Smooth muscle cell (in vitro differentiated cells): ENCODE measurements at regions not wholly inside any gene's neighbourhood (a gene's known extent, or its start where the extent isn't known, plus 50 kb on each side); places are given as distances from the start of the nearest gene placed in this dataset.

Experiments
- DNase-seq: peaks from one replicate; lab custom pipeline; 2025; ENCODE audit not compliant: unreplicated experiment; lab: John Stamatoyannopoulos, UW
- H2AFZ ChIP-seq: fragments of 200-600 bp; sonication (generic); 2 replicates; pipeline ENCODE4 v1.6.0; 2016; ENCODE audit warnings: antibody characterized with exemption, low read depth, mild to moderate bottlenecking
- H3F3A ChIP-seq: fragments of 200-600 bp; sonication (generic); 2 replicates; pipeline ENCODE4 v1.6.0; 2017; ENCODE audit warnings: antibody characterized with exemption, low read depth
- H3K27ac ChIP-seq: fragments of 200-600 bp; sonication (generic); 2 replicates; pipeline ENCODE4 v1.5.1; 2016; ENCODE audit warnings: low read depth, mild to moderate bottlenecking
- H3K27me3 ChIP-seq: fragments of 200-600 bp; sonication (generic); 2 replicates; pipeline ENCODE4 v1.6.1; 2016; ENCODE audit warnings: low read depth, mild to moderate bottlenecking
- H3K36me3 ChIP-seq: fragments of 200-600 bp; sonication (generic); 2 replicates; pipeline ENCODE4 v1.5.1; 2016; ENCODE audit warnings: low read depth
- H3K4me1 ChIP-seq: fragments of 200-600 bp; sonication (generic); 2 replicates; pipeline ENCODE4 v1.5.1; 2016; ENCODE audit warnings: low read depth
- H3K4me2 ChIP-seq: fragments of 200-600 bp; sonication (generic); 2 replicates; pipeline ENCODE4 v1.6.0; 2016; ENCODE audit warnings: mild to moderate bottlenecking
- H3K4me3 ChIP-seq: fragments of 200-600 bp; sonication (generic); 2 replicates; pipeline ENCODE4 v1.5.1; 2016; ENCODE audit warnings: mild to moderate bottlenecking
- H3K79me2 ChIP-seq: fragments of 200-600 bp; sonication (generic); 2 replicates; pipeline ENCODE4 v1.6.0; 2016; ENCODE audit warnings: low read depth, mild to moderate bottlenecking
- H3K9ac ChIP-seq: fragments of 200-600 bp; sonication (generic); 2 replicates; pipeline ENCODE4 v1.6.0; 2016; ENCODE audit warnings: low read depth
- H3K9me3 ChIP-seq: fragments of 200-600 bp; sonication (generic); replicated peaks from 2 replicates; pipeline ENCODE4 v1.5.1; 2016; ENCODE audit warnings: low read depth
- H4K20me1 ChIP-seq: fragments of 200-600 bp; sonication (generic); 2 replicates; pipeline ENCODE4 v1.6.0; 2016; ENCODE audit warnings: low read depth
- CTCF ChIP-seq: fragments of 200-600 bp; sonication (generic); IDR thresholded peaks from 2 replicates; pipeline ENCODE4 v1.5.1; 2017; ENCODE audit warnings: borderline replicate concordance, mild to moderate bottlenecking, antibody characterized with exemption; ENCODE audit not compliant: insufficient read depth, poor library complexity, severe bottlenecking
- WGBS: methylation state at CpG from one replicate; pipeline ENCODE4 v1.1.7; 2016; ENCODE audit warnings: low lambda C conversion rate; 5-methylcytosine and 5-hydroxymethylcytosine counted together

GRCh38 chr2:10504370-10504993 lies 56.4 kb upstream of the ODC1 start:
- Histone ChIP-seq H3F3A (no peaks in the 10 kb centered on the region), H3K9me3 (no peaks in the 10 kb centered on the region), H3K27ac (no peak overlapping the region), H4K20me1 (no peaks in the 10 kb centered on the region), H3K9ac (no peak overlapping the region), H3K4me3 (no peak overlapping the region), H3K4me2 (no peak overlapping the region), H3K36me3 (no peaks in the 10 kb centered on the region), H3K4me1 (no peaks in the 10 kb centered on the region), H3K27me3 (peaks cover 4% of the 10 kb centered on the region), H3K79me2 (no peaks in the 10 kb centered on the region), H2AFZ (no peak overlapping the region)
- no peak for DNase-seq
- no peak for TF ChIP-seq CTCF
- 94% methylated on average over 16 of the region's 16 CpGs for WGBS

- Histone ChIP-seq H2AFZ (no peak overlapping the region), H3K4me1 (no peaks in the 10 kb centered on the region), H3K4me3 (no peak overlapping the region), H3K4me2 (no peak overlapping the region), H3K79me2 (no peaks in the 10 kb centered on the region), H4K20me1 (no peaks in the 10 kb centered on the region), H3K36me3 (no peaks in the 10 kb centered on the region), H3K27me3 (peaks cover 4% of the 10 kb centered on the region), H3F3A (no peaks in the 10 kb centered on the region), H3K9me3 (no peaks in the 10 kb centered on the region), H3K27ac (no peak overlapping the region), H3K9ac (no peak overlapping the region)
- WGBS, result 92% methylated on average over 3 of the region's 3 CpGs
- DNase-seq, result no peak
- TF ChIP-seq CTCF, result no peak
Observed at GRCh38 chr2:10502803-10503107, 54.6 kb upstream of the ODC1 start.

GRCh38 chr2:10501980-10502802 lies 54.1 kb upstream of the ODC1 start:
- Histone ChIP-seq H3K27ac (no peak overlapping the region), H3K9ac (no peak overlapping the region)
- WGBS, result 93% methylated on average over 17 of the region's 20 CpGs

More at GRCh38 chr2:10501980-10502802, 54.1 kb upstream of the ODC1 start:
- H2AFZ ChIP-seq, result no peak overlapping the region
- no peaks in the 10 kb centered on the region for H4K20me1 ChIP-seq
- peaks cover 4% of the 10 kb centered on the region for H3K27me3 ChIP-seq
- H3K4me2 ChIP-seq, result no peak overlapping the region
- no peaks in the 10 kb centered on the region for H3K36me3 ChIP-seq
- no peak for TF ChIP-seq CTCF
- H3F3A ChIP-seq, result no peaks in the 10 kb centered on the region
- no peaks in the 10 kb centered on the region for H3K79me2 ChIP-seq
- no peak overlapping the region for H3K4me3 ChIP-seq
- DNase-seq, result no peak
- H3K9me3 ChIP-seq, result no peaks in the 10 kb centered on the region
- no peaks in the 10 kb centered on the region for H3K4me1 ChIP-seq
